ENCODE measurements at regions not wholly inside any gene's neighbourhood (a gene's known extent, or its start where the extent isn't known, plus 50 kb on each side); places are given as distances from the start of the nearest gene placed in this dataset.

- H3K4me3 Mint-ChIP-seq, result no peak overlapping the region
Observed at GRCh38 chr2:2862386-2862785, 515.2 kb downstream of the EIPR1 start.

GRCh38 chr2:2861666-2862240, 515.9 kb downstream of the EIPR1 start:
- CTCF ChIA-PET, result no interaction called here
- H3K4me1 Mint-ChIP-seq (ENCODE audit: low read depth), result no peaks in the 10 kb centered on the region
- no peak for DNase-seq
- H3K36me3 Mint-ChIP-seq (ENCODE audit: low read depth), result no peaks in the 10 kb centered on the region
- H3K27ac Mint-ChIP-seq, result no peak overlapping the region
- no peaks in the 10 kb centered on the region for H3K9me3 Mint-ChIP-seq
- H3K4me3 Mint-ChIP-seq, result no peak overlapping the region
- no peaks in the 10 kb centered on the region for H3K27me3 Mint-ChIP-seq (ENCODE audit: low read depth)
- intact Hi-C loops (cut with micrococcal nuclease), result no loop called here

More at GRCh38 chr2:2862386-2862785, 515.2 kb downstream of the EIPR1 start:
- intact Hi-C loops (cut with micrococcal nuclease), result no loop called here
- no peak overlapping the region for H3K27ac Mint-ChIP-seq
- CTCF ChIA-PET, result no interaction called here
- no peaks in the 10 kb centered on the region for H3K9me3 Mint-ChIP-seq
- no peaks in the 10 kb centered on the region for H3K4me1 Mint-ChIP-seq (ENCODE audit: low read depth)
- H3K27me3 Mint-ChIP-seq (ENCODE audit: low read depth), result no peaks in the 10 kb centered on the region
- no peaks in the 10 kb centered on the region for H3K36me3 Mint-ChIP-seq (ENCODE audit: low read depth)
- DNase-seq, result no peak

GRCh38 chr2:2860589-2861300, 516.9 kb downstream of the EIPR1 start:
- Mint-ChIP-seq H3K4me1 (ENCODE audit: low read depth) (no peaks in the 10 kb centered on the region), H3K9me3 (no peaks in the 10 kb centered on the region), H3K27ac (no peak overlapping the region), H3K36me3 (ENCODE audit: low read depth) (no peaks in the 10 kb centered on the region), H3K27me3 (ENCODE audit: low read depth) (no peaks in the 10 kb centered on the region), H3K4me3 (no peak overlapping the region)
- intact Hi-C loops (cut with micrococcal nuclease), result no loop called here
- CTCF ChIA-PET, result interaction anchor here (0.6 kb wide), 1 partner anchor 573 kb away, joined by 3 read pairs; no protein-coding TSS in a partner anchor
- DNase-seq, result no peak

- Mint-ChIP-seq H3K4me1 (ENCODE audit: low read depth) (no peaks in the 10 kb centered on the region), H3K9me3 (no peaks in the 10 kb centered on the region), H3K27me3 (ENCODE audit: low read depth) (no peaks in the 10 kb centered on the region), H3K36me3 (ENCODE audit: low read depth) (no peaks in the 10 kb centered on the region), H3K4me3 (no peak overlapping the region), H3K27ac (no peak overlapping the region)
- CTCF ChIA-PET, result no interaction called here
- intact Hi-C loops (cut with micrococcal nuclease), result no loop called here
- DNase-seq, result no peak
Observed at GRCh38 chr2:2859732-2860131, 517.9 kb downstream of the EIPR1 start.

GRCh38 chr2:2859164-2859563, 518.5 kb downstream of the EIPR1 start:
- intact Hi-C loops (cut with micrococcal nuclease), result no loop called here
- DNase-seq, result no peak
- Mint-ChIP-seq H3K4me3 (no peak overlapping the region), H3K27ac (no peak overlapping the region), H3K4me1 (ENCODE audit: low read depth) (no peaks in the 10 kb centered on the region), H3K36me3 (ENCODE audit: low read depth) (no peaks in the 10 kb centered on the region), H3K9me3 (no peaks in the 10 kb centered on the region), H3K27me3 (ENCODE audit: low read depth) (no peaks in the 10 kb centered on the region)
- CTCF ChIA-PET, result no interaction called here

GRCh38 chr2:2856723-2857415, 520.7 kb downstream of the EIPR1 start:
- intact Hi-C loops (cut with micrococcal nuclease), result no loop called here
- H3K27me3 Mint-ChIP-seq (ENCODE audit: low read depth), result no peaks in the 10 kb centered on the region
- CTCF ChIA-PET, result no interaction called here
- H3K9me3 Mint-ChIP-seq, result no peaks in the 10 kb centered on the region
- no peak for DNase-seq
- no peak overlapping the region for H3K27ac Mint-ChIP-seq
- H3K4me3 Mint-ChIP-seq, result no peak overlapping the region
- no peaks in the 10 kb centered on the region for H3K36me3 Mint-ChIP-seq (ENCODE audit: low read depth)
- no peaks in the 10 kb centered on the region for H3K4me1 Mint-ChIP-seq (ENCODE audit: low read depth)

- H3K27me3 Mint-ChIP-seq (ENCODE audit: low read depth), result no peaks in the 10 kb centered on the region
Observed at GRCh38 chr2:2855297-2855696, 522.3 kb downstream of the EIPR1 start.

GRCh38 chr2:2853346-2853745, 522.3 kb upstream of the MYT1L start:
- no peak overlapping the region for H3K27ac Mint-ChIP-seq
- H3K4me3 Mint-ChIP-seq, result no peak overlapping the region
- H3K36me3 Mint-ChIP-seq (ENCODE audit: low read depth), result no peaks in the 10 kb centered on the region
- CTCF ChIA-PET, result no interaction called here
- no peaks in the 10 kb centered on the region for H3K27me3 Mint-ChIP-seq (ENCODE audit: low read depth)
- H3K4me1 Mint-ChIP-seq (ENCODE audit: low read depth), result no peaks in the 10 kb centered on the region
- intact Hi-C loops (cut with micrococcal nuclease), result no loop called here
- no peaks in the 10 kb centered on the region for H3K9me3 Mint-ChIP-seq
- DNase-seq, result no peak

More at GRCh38 chr2:2855297-2855696, 522.3 kb downstream of the EIPR1 start:
- intact Hi-C loops (cut with micrococcal nuclease), result no loop called here
- no peak overlapping the region for H3K27ac Mint-ChIP-seq
- CTCF ChIA-PET, result no interaction called here
- H3K36me3 Mint-ChIP-seq (ENCODE audit: low read depth), result no peaks in the 10 kb centered on the region
- no peaks in the 10 kb centered on the region for H3K4me1 Mint-ChIP-seq (ENCODE audit: low read depth)
- H3K9me3 Mint-ChIP-seq, result no peaks in the 10 kb centered on the region
- no peak overlapping the region for H3K4me3 Mint-ChIP-seq
- no peak for DNase-seq

- intact Hi-C loops (cut with micrococcal nuclease), result no loop called here
- H3K9me3 Mint-ChIP-seq, result no peaks in the 10 kb centered on the region
- H3K27me3 Mint-ChIP-seq (ENCODE audit: low read depth), result no peaks in the 10 kb centered on the region
- H3K4me3 Mint-ChIP-seq, result no peak overlapping the region
- no peak for DNase-seq
- no peak overlapping the region for H3K27ac Mint-ChIP-seq
- H3K36me3 Mint-ChIP-seq (ENCODE audit: low read depth), result no peaks in the 10 kb centered on the region
- CTCF ChIA-PET, result no interaction called here
- H3K4me1 Mint-ChIP-seq (ENCODE audit: low read depth), result no peaks in the 10 kb centered on the region
Observed at GRCh38 chr2:2851806-2852777, 521.0 kb upstream of the MYT1L start.

GRCh38 chr2:2851316-2851715, 520.2 kb upstream of the MYT1L start:
- H3K9me3 Mint-ChIP-seq, result no peaks in the 10 kb centered on the region
- intact Hi-C loops (cut with micrococcal nuclease), result no loop called here
- DNase-seq, result no peak
- H3K4me3 Mint-ChIP-seq, result no peak overlapping the region
- CTCF ChIA-PET, result no interaction called here
- no peak overlapping the region for H3K27ac Mint-ChIP-seq
- H3K27me3 Mint-ChIP-seq (ENCODE audit: low read depth), result no peaks in the 10 kb centered on the region
- no peaks in the 10 kb centered on the region for H3K36me3 Mint-ChIP-seq (ENCODE audit: low read depth)
- no peaks in the 10 kb centered on the region for H3K4me1 Mint-ChIP-seq (ENCODE audit: low read depth)

- H3K4me1 Mint-ChIP-seq (ENCODE audit: low read depth), result no peaks in the 10 kb centered on the region
- no peaks in the 10 kb centered on the region for H3K27me3 Mint-ChIP-seq (ENCODE audit: low read depth)
- H3K36me3 Mint-ChIP-seq (ENCODE audit: low read depth), result no peaks in the 10 kb centered on the region
- no peak for DNase-seq
- no peaks in the 10 kb centered on the region for H3K9me3 Mint-ChIP-seq
- CTCF ChIA-PET, result no interaction called here
- intact Hi-C loops (cut with micrococcal nuclease), result no loop called here
- H3K4me3 Mint-ChIP-seq, result no peak overlapping the region
- no peak overlapping the region for H3K27ac Mint-ChIP-seq
Observed at GRCh38 chr2:2850859-2851258, 519.8 kb upstream of the MYT1L start.

- Mint-ChIP-seq H3K27ac (no peak overlapping the region), H3K4me3 (no peak overlapping the region), H3K36me3 (ENCODE audit: low read depth) (no peaks in the 10 kb centered on the region), H3K4me1 (ENCODE audit: low read depth) (no peaks in the 10 kb centered on the region), H3K9me3 (no peaks in the 10 kb centered on the region), H3K27me3 (ENCODE audit: low read depth) (no peaks in the 10 kb centered on the region)
- no peak for DNase-seq
- CTCF ChIA-PET, result no interaction called here
- intact Hi-C loops (cut with micrococcal nuclease), result no loop called here
Observed at GRCh38 chr2:2850218-2850755, 519.2 kb upstream of the MYT1L start.

Data from activated naive CD4-positive, alpha-beta T cell treated with anti-CD3 and anti-CD28 coated beads for 36 hours (primary cell).